ENCODE measurements at regions not wholly inside any gene's neighbourhood (a gene's known extent, or its start where the extent isn't known, plus 50 kb on each side); places are given as distances from the start of the nearest gene placed in this dataset.

- Histone ChIP-seq H3K4me3 (no peak overlapping the region), H3K27ac (no peak overlapping the region), H3K36me3 (no peaks in the 10 kb centered on the region), H3K4me1 (no peaks in the 10 kb centered on the region), H3K27me3 (no peaks in the 10 kb centered on the region), H3K9me3 (replicated peaks) (no peaks in the 10 kb centered on the region)
- no peak for DNase-seq
Observed at GRCh38 chr11:127998421-127998820, 588.9 kb downstream of the ETS1 start.

GRCh38 chr11:127997594-127997993 lies 589.8 kb downstream of the ETS1 start:
- H3K9me3 ChIP-seq (replicated peaks), result no peaks in the 10 kb centered on the region
- no peak overlapping the region for H3K27ac ChIP-seq
- no peak for DNase-seq
- no peaks in the 10 kb centered on the region for H3K4me1 ChIP-seq
- no peaks in the 10 kb centered on the region for H3K36me3 ChIP-seq
- H3K4me3 ChIP-seq, result no peak overlapping the region
- no peaks in the 10 kb centered on the region for H3K27me3 ChIP-seq

- Histone ChIP-seq H3K27me3 (no peaks in the 10 kb centered on the region), H3K9me3 (replicated peaks) (no peaks in the 10 kb centered on the region), H3K27ac (no peak overlapping the region)
Observed at GRCh38 chr11:127996825-127997224, 590.5 kb downstream of the ETS1 start.

GRCh38 chr11:127995921-127996320 lies 591.4 kb downstream of the ETS1 start:
- no peaks in the 10 kb centered on the region for H3K27me3 ChIP-seq
- no peaks in the 10 kb centered on the region for H3K9me3 ChIP-seq (replicated peaks)
- H3K27ac ChIP-seq, result no peak overlapping the region
- H3K4me3 ChIP-seq, result no peak overlapping the region
- H3K36me3 ChIP-seq, result no peaks in the 10 kb centered on the region
- DNase-seq, result no peak
- H3K4me1 ChIP-seq, result no peaks in the 10 kb centered on the region

More at GRCh38 chr11:127996825-127997224, 590.5 kb downstream of the ETS1 start:
- H3K36me3 ChIP-seq, result no peaks in the 10 kb centered on the region
- no peak overlapping the region for H3K4me3 ChIP-seq
- no peaks in the 10 kb centered on the region for H3K4me1 ChIP-seq
- DNase-seq, result no peak

GRCh38 chr11:127994736-127995135 lies 592.6 kb downstream of the ETS1 start:
- H3K4me3 ChIP-seq, result no peak overlapping the region
- H3K27ac ChIP-seq, result no peak overlapping the region
- DNase-seq, result no peak
- no peaks in the 10 kb centered on the region for H3K36me3 ChIP-seq
- H3K4me1 ChIP-seq, result no peaks in the 10 kb centered on the region
- no peaks in the 10 kb centered on the region for H3K27me3 ChIP-seq
- no peaks in the 10 kb centered on the region for H3K9me3 ChIP-seq (replicated peaks)

GRCh38 chr11:127993788-127994187 lies 593.6 kb downstream of the ETS1 start:
- Histone ChIP-seq H3K27me3 (no peaks in the 10 kb centered on the region), H3K36me3 (no peaks in the 10 kb centered on the region), H3K4me3 (no peak overlapping the region), H3K9me3 (replicated peaks) (no peaks in the 10 kb centered on the region), H3K27ac (no peak overlapping the region), H3K4me1 (no peaks in the 10 kb centered on the region)
- DNase-seq, result no peak

- H3K27ac ChIP-seq, result no peak overlapping the region
- H3K36me3 ChIP-seq, result no peaks in the 10 kb centered on the region
- DNase-seq, result no peak
- H3K4me3 ChIP-seq, result no peak overlapping the region
- H3K9me3 ChIP-seq (replicated peaks), result no peaks in the 10 kb centered on the region
- no peaks in the 10 kb centered on the region for H3K4me1 ChIP-seq
- no peaks in the 10 kb centered on the region for H3K27me3 ChIP-seq
Observed at GRCh38 chr11:127993281-127993680, 594.1 kb downstream of the ETS1 start.

GRCh38 chr11:127986073-127986472 lies 601.3 kb downstream of the ETS1 start:
- DNase-seq, result no peak
- Histone ChIP-seq H3K27ac (no peak overlapping the region), H3K27me3 (no peaks in the 10 kb centered on the region), H3K36me3 (no peaks in the 10 kb centered on the region), H3K4me3 (no peak overlapping the region), H3K9me3 (replicated peaks) (no peaks in the 10 kb centered on the region), H3K4me1 (no peaks in the 10 kb centered on the region)

- no peaks in the 10 kb centered on the region for H3K4me1 ChIP-seq
Observed at GRCh38 chr11:127972816-127973215, 614.5 kb downstream of the ETS1 start.

GRCh38 chr11:127971448-127971847 lies 615.9 kb downstream of the ETS1 start:
- H3K36me3 ChIP-seq, result no peaks in the 10 kb centered on the region
- no peak overlapping the region for H3K27ac ChIP-seq
- H3K4me1 ChIP-seq, result no peaks in the 10 kb centered on the region
- no peak overlapping the region for H3K4me3 ChIP-seq
- DNase-seq, result no peak
- H3K9me3 ChIP-seq (replicated peaks), result no peaks in the 10 kb centered on the region
- H3K27me3 ChIP-seq, result no peaks in the 10 kb centered on the region; the same call in 1 of the 2 replicates

More at GRCh38 chr11:127972816-127973215, 614.5 kb downstream of the ETS1 start:
- no peak for DNase-seq
- H3K36me3 ChIP-seq, result no peaks in the 10 kb centered on the region
- no peak overlapping the region for H3K4me3 ChIP-seq
- no peaks in the 10 kb centered on the region for H3K27me3 ChIP-seq
- no peak overlapping the region for H3K27ac ChIP-seq
- H3K9me3 ChIP-seq (replicated peaks), result no peaks in the 10 kb centered on the region

- no peak overlapping the region for H3K27ac ChIP-seq
- DNase-seq, result no peak
- no peaks in the 10 kb centered on the region for H3K4me1 ChIP-seq
- H3K27me3 ChIP-seq, result no peaks in the 10 kb centered on the region; the same call in 1 of the 2 replicates
- no peaks in the 10 kb centered on the region for H3K36me3 ChIP-seq
- no peaks in the 10 kb centered on the region for H3K9me3 ChIP-seq (replicated peaks)
- H3K4me3 ChIP-seq, result no peak overlapping the region
Observed at GRCh38 chr11:127966821-127967220, 620.5 kb downstream of the ETS1 start.

- Histone ChIP-seq H3K27me3 (no peaks in the 10 kb centered on the region; the same call in 1 of the 2 replicates), H3K4me3 (no peak overlapping the region), H3K9me3 (replicated peaks) (no peaks in the 10 kb centered on the region), H3K36me3 (no peaks in the 10 kb centered on the region), H3K4me1 (no peaks in the 10 kb centered on the region), H3K27ac (no peak overlapping the region)
- DNase-seq, result no peak
Observed at GRCh38 chr11:127965939-127966668, 621.3 kb downstream of the ETS1 start.

- Histone ChIP-seq H3K27me3 (no peaks in the 10 kb centered on the region; the same call in 1 of the 2 replicates), H3K36me3 (no peaks in the 10 kb centered on the region), H3K27ac (no peak overlapping the region), H3K4me1 (no peaks in the 10 kb centered on the region), H3K9me3 (replicated peaks) (no peaks in the 10 kb centered on the region), H3K4me3 (no peak overlapping the region)
- DNase-seq, result no peak
Observed at GRCh38 chr11:127962416-127962815, 624.9 kb downstream of the ETS1 start.

GRCh38 chr11:127950162-127950561 lies 637.2 kb downstream of the ETS1 start:
- no peak for DNase-seq
- no peaks in the 10 kb centered on the region for H3K4me1 ChIP-seq

GRCh38 chr11:127943763-127944162 lies 643.6 kb downstream of the ETS1 start:
- Histone ChIP-seq H3K36me3 (no peaks in the 10 kb centered on the region), H3K4me3 (no peak overlapping the region), H3K27ac (no peak overlapping the region), H3K9me3 (replicated peaks) (no peaks in the 10 kb centered on the region), H3K27me3 (no peaks in the 10 kb centered on the region), H3K4me1 (no peaks in the 10 kb centered on the region)
- DNase-seq, result no peak

More at GRCh38 chr11:127950162-127950561, 637.2 kb downstream of the ETS1 start:
- Histone ChIP-seq H3K27me3 (no peaks in the 10 kb centered on the region), H3K4me3 (no peak overlapping the region), H3K9me3 (replicated peaks) (no peaks in the 10 kb centered on the region), H3K27ac (no peak overlapping the region), H3K36me3 (no peaks in the 10 kb centered on the region)

GRCh38 chr11:127943152-127943551 lies 644.2 kb downstream of the ETS1 start:
- Histone ChIP-seq H3K4me1 (no peaks in the 10 kb centered on the region), H3K4me3 (no peak overlapping the region)
- no peak for DNase-seq

More at GRCh38 chr11:127943152-127943551, 644.2 kb downstream of the ETS1 start:
- H3K27me3 ChIP-seq, result no peaks in the 10 kb centered on the region
- H3K9me3 ChIP-seq (replicated peaks), result no peaks in the 10 kb centered on the region
- H3K36me3 ChIP-seq, result no peaks in the 10 kb centered on the region
- H3K27ac ChIP-seq, result no peak overlapping the region

Data from SJCRH30 (cell line).